Astrocyte (in vitro differentiated cells and primary cell): ENCODE measurements at regions not wholly inside any gene's neighbourhood (a gene's known extent, or its start where the extent isn't known, plus 50 kb on each side); places are given as distances from the start of the nearest gene placed in this dataset.

Experiments used
- EZH2 ChIP-seq: IDR thresholded peaks from 2 replicates; pipeline ENCODE4 v1.6.1; 2012; ENCODE audit warnings: mild to moderate bottlenecking, low read length, inconsistent platforms; ENCODE audit not compliant: insufficient read depth
- TF ChIP-seq, protein P1 (sequence below): IDR thresholded peaks from 2 replicates; pipeline ENCODE4 v1.5.1; 2011; ENCODE audit warnings: low read depth, mild to moderate bottlenecking, inconsistent platforms, low read length, moderate library complexity; ENCODE audit not compliant: insufficient read depth

DNA sequence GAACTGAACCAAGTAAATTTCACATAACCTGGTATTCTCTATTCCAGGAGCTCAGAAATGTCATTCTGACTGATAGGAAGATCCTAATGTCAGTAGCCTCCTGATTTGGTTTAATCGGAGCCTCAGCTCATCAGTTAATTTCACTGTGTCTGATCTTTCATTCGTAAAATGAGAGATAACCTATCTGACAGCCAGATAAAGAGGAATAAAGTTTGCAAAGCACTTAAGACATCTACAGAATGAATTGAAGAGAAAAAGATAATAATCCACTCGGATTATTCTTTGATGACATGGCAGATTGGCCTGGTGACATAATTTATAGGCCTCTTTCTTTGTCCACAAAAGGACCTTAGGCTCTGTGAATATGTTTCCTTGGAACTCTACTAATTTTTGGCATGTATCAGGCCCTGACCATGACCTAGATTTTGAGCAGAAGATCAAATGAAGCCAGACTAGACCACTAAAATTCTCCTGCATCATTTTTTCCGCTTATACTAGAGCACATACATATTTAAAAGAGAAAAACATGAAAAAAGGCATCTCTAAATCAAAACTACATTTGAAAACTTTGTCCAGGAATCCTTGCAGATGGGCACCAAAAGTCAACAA, 312.4 kb downstream of the MTX2 start:
- TF ChIP-seq, protein P1, sequence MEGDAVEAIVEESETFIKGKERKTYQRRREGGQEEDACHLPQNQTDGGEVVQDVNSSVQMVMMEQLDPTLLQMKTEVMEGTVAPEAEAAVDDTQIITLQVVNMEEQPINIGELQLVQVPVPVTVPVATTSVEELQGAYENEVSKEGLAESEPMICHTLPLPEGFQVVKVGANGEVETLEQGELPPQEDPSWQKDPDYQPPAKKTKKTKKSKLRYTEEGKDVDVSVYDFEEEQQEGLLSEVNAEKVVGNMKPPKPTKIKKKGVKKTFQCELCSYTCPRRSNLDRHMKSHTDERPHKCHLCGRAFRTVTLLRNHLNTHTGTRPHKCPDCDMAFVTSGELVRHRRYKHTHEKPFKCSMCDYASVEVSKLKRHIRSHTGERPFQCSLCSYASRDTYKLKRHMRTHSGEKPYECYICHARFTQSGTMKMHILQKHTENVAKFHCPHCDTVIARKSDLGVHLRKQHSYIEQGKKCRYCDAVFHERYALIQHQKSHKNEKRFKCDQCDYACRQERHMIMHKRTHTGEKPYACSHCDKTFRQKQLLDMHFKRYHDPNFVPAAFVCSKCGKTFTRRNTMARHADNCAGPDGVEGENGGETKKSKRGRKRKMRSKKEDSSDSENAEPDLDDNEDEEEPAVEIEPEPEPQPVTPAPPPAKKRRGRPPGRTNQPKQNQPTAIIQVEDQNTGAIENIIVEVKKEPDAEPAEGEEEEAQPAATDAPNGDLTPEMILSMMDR, result no peak
- TF ChIP-seq EZH2, result no peak
